ENCODE measurements at regions not wholly inside any gene's neighbourhood (a gene's known extent, or its start where the extent isn't known, plus 50 kb on each side); places are given as distances from the start of the nearest gene placed in this dataset.

DNA sequence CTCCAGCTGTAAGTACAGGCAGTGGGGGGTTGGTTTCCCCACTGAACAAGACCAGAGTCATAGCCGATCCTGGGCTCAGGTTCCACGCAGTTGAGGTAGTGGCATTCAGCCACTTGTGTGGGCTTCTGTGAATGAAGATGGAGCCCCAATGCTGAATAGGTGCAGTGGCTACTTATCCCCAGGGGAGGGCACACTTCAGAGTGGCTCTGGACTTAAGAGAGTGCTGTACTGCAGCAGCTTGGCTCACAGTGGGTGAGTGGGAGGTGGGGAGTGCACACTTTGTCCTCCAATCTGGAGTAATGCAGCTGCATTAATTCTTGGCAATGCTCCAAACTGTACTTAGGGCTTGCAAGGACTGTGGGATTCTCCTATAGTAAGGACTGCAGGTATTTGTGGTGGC lies 81.9 kb downstream of the BUB3 start:
- H3K27me3 ChIP-seq = no peaks in the 10 kb centered on the region
- H3K4me1 ChIP-seq = no peaks in the 10 kb centered on the region
- no CpG with 5 or more reads among the region's 2 CpGs for WGBS
- H3K4me3 ChIP-seq = no peak overlapping the region
- peaks cover 0 to 19% (median 14%) of the 10 kb centered on the region in 4 donors for H3K9me3 ChIP-seq
- peaks cover 0 to 4% (median 1%) of the 10 kb centered on the region in 4 donors for H3K36me3 ChIP-seq
- intact Hi-C loops (cut with DNase I) = loop anchor here (5.0 kb wide), 1 partner anchor 156 kb away; no protein-coding TSS in a partner anchor
- no peak overlapping the region for H3K27ac ChIP-seq (replicated peaks in 1 of 4)
- DNase-seq (ENCODE audit: extremely low spot score) = no peak
- TF ChIP-seq POLR2A (IDR thresholded peaks at IDR 0.05; ENCODE audit: low read depth) = no peak
- TF ChIP-seq EP300 (IDR thresholded peaks at IDR 0.05) = no peak
- no peak for TF ChIP-seq POLR2AphosphoS5 (IDR thresholded peaks at IDR 0.05)
- TF ChIP-seq CTCF (IDR thresholded peaks at IDR 0.05) = no peak

DNA sequence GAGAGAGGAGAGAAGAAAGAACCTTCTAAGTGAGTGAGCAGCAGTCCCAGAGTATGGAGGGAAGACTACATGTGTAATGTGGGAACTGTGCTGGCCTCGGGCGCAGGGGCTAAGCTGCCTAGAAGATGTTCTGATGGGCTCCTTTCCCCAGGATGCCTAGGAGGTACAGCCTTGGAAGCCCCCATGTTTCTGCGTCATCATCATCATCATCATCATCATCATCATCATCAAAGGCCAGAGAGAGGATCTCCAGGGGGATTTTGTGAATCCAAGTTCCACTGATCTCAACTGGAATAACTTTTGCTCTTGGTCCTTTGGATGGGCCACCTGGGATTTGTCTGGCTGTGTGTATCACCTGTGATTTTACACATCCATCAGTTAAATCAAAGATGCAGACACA lies 86.0 kb downstream of the BUB3 start:
- H3K9me3 ChIP-seq = peaks cover 0 to 4% (median 2%) of the 10 kb centered on the region in 4 donors
- WGBS = 88% methylated on average over 3 of the region's 3 CpGs
- TF ChIP-seq POLR2A (IDR thresholded peaks at IDR 0.05; ENCODE audit: low read depth) (no peak), CTCF (IDR thresholded peaks at IDR 0.05) (no peak), EP300 (IDR thresholded peaks at IDR 0.05) (no peak), POLR2AphosphoS5 (IDR thresholded peaks at IDR 0.05) (no peak)
- no peak overlapping the region for H3K4me3 ChIP-seq
- H3K36me3 ChIP-seq = no peaks in the 10 kb centered on the region
- no peak overlapping the region for H3K27ac ChIP-seq (replicated peaks in 1 of 4)
- no peaks in the 10 kb centered on the region for H3K27me3 ChIP-seq
- H3K4me1 ChIP-seq = no peaks in the 10 kb centered on the region
- no peak for DNase-seq (ENCODE audit: extremely low spot score)
- intact Hi-C loops (cut with DNase I) = no loop called here

DNA sequence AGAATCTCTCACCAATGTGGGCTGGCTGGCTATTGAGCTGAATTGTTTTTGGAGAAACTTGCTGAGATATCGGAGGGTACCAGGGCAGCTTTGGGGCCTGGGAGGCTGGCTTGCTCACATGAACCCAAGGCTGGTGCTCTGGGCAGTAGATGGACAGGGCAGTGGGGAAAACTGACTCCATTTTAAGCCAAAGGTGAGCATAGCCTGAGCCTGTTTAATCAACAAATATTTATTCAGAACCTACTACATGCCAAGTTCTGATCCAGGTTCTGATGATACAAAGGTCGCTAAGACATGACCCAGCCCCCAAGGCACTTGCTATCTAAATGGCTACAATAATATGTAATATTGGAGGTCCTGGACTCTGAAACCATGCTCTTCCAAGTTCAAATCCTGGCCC lies 86.6 kb downstream of the BUB3 start:
- Histone ChIP-seq H3K27me3 (no peaks in the 10 kb centered on the region), H3K4me3 (no peak overlapping the region), H3K4me1 (no peaks in the 10 kb centered on the region), H3K36me3 (no peaks in the 10 kb centered on the region), H3K9me3 (no peaks in the 10 kb centered on the region), H3K27ac (replicated peaks in 1 of 4) (no peak overlapping the region)
- 73% methylated on average over 2 of the region's 2 CpGs for whole genome bisulfite sequencing
- intact Hi-C loops (cut with DNase I) = no loop called here
- no peak for DNase-seq (ENCODE audit: extremely low spot score)
- no peak for TF ChIP-seq POLR2AphosphoS5 (IDR thresholded peaks at IDR 0.05)
- no peak for TF ChIP-seq CTCF (IDR thresholded peaks at IDR 0.05)
- no peak for TF ChIP-seq EP300 (IDR thresholded peaks at IDR 0.05)
- no peak for TF ChIP-seq POLR2A (IDR thresholded peaks at IDR 0.05; ENCODE audit: low read depth)

GRCh38 chr10:123241391-123242141 lies 87.4 kb downstream of the BUB3 start:
- intact Hi-C loops (cut with DNase I) = no loop called here
- Histone ChIP-seq H3K4me3 (no peak overlapping the region), H3K27ac (replicated peaks in 1 of 4) (no peak overlapping the region), H3K4me1 (no peaks in the 10 kb centered on the region), H3K9me3 (no peaks in the 10 kb centered on the region), H3K27me3 (no peaks in the 10 kb centered on the region), H3K36me3 (no peaks in the 10 kb centered on the region)
- 63% methylated on average over 7 of the region's 7 CpGs for WGBS
- no peak for DNase-seq (ENCODE audit: extremely low spot score)
- TF ChIP-seq POLR2AphosphoS5 (IDR thresholded peaks at IDR 0.05) = no peak
- TF ChIP-seq POLR2A (IDR thresholded peaks at IDR 0.05; ENCODE audit: low read depth) = no peak
- no peak for TF ChIP-seq EP300 (IDR thresholded peaks at IDR 0.05)
- no peak for TF ChIP-seq CTCF (IDR thresholded peaks at IDR 0.05)

DNA sequence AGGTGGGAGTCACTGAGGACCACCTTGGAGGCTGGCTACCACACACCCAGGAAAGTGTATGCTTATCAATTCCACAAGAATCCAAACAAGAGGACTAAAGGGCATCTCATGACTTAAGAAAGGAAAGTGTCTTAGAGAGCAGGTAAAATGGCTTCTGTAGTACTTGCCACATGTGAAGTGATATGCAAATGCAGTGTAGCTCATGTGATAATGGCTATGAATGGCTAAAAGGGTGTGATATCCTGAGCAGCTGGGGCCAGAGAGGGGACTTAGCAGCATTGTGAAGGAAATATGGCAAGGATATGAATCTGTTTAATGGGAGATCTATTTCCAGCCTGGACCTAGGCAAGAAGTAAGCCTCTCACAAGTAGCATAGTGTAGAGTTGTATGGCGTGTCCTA lies 90.5 kb downstream of the BUB3 start:
- no peak overlapping the region for H3K4me3 ChIP-seq
- no peak overlapping the region for H3K27ac ChIP-seq (replicated peaks in 1 of 4)
- intact Hi-C loops (cut with DNase I) = no loop called here
- no peak for DNase-seq (ENCODE audit: extremely low spot score)
- WGBS = 93% methylated on average over 1 of the region's 1 CpG
- no peaks in the 10 kb centered on the region for H3K9me3 ChIP-seq
- TF ChIP-seq EP300 (IDR thresholded peaks at IDR 0.05) = no peak
- TF ChIP-seq POLR2A (IDR thresholded peaks at IDR 0.05; ENCODE audit: low read depth) = no peak
- no peak for TF ChIP-seq POLR2AphosphoS5 (IDR thresholded peaks at IDR 0.05)
- TF ChIP-seq CTCF (IDR thresholded peaks at IDR 0.05) = no peak
- no peaks in the 10 kb centered on the region for H3K27me3 ChIP-seq
- no peaks in the 10 kb centered on the region for H3K36me3 ChIP-seq
- no peaks in the 10 kb centered on the region for H3K4me1 ChIP-seq
